Tibial nerve (tissue), 4 donors: ENCODE measurements at regions not wholly inside any gene's neighbourhood (a gene's known extent, or its start where the extent isn't known, plus 50 kb on each side); places are given as distances from the start of the nearest gene placed in this dataset.
A peak's percentile ranks its signal among the peaks of the same experiment; 100 is the strongest.

ENCODE experiments used
- DNase-seq, 2 donors: peaks; one replicate each; pipeline ENCODE4 v3.0.0-alpha.2; 2019; ENCODE audit warnings: low spot score in 2 of 2
- H3K27ac ChIP-seq, 4 donors: fragments of 200-600 bp; sonication (generic) in 3 of 4; one replicate each; pipeline ENCODE4 v1.5.1; 2017 to 2019; ENCODE audit warnings: mild to moderate bottlenecking in 1 of 4
- H3K27me3 ChIP-seq, 2 donors: fragments of 200-600 bp; sonication (generic) in 1 of 2; one replicate each; pipeline versions ENCODE4 v1.5.1 to v1.6.0; 2017 to 2019
- H3K36me3 ChIP-seq, 3 donors: fragments of 200-600 bp; sonication (generic); one replicate each; pipeline ENCODE4 v1.5.1; 2018 to 2019
- H3K4me1 ChIP-seq, 4 donors: fragments of 200-600 bp; sonication (generic) in 3 of 4; one replicate each; pipeline ENCODE4 v1.5.1; 2017 to 2019
- H3K4me3 ChIP-seq, 4 donors: fragments of 200-600 bp; sonication (generic) in 3 of 4; one replicate each; pipeline ENCODE4 v1.5.1; 2017 to 2019; ENCODE audit warnings: mild to moderate bottlenecking in 1 of 4, moderate library complexity in 1 of 4
- H3K9me3 ChIP-seq, 4 donors: fragments of 200-600 bp; sonication (generic) in 3 of 4; one replicate each; pipeline ENCODE4 v1.5.1; 2017 to 2019
- CTCF ChIP-seq, 5 experiments: fragments of 200-600 bp in 3 of 5; fragments of 450-650 bp in 2 of 5; sonication (generic) in 3 of 5; IDR thresholded peaks; one replicate each; pipeline ENCODE4 v1.5.1; 2016 to 2019; ENCODE audit warnings: antibody characterized with exemption in 5 of 5, mild to moderate bottlenecking in 3 of 5, moderate library complexity in 2 of 5
- EP300 ChIP-seq, 2 donors: sonication (generic); formaldehyde crosslinking; IDR thresholded peaks; one replicate each; pipeline ENCODE4 v1.6.1; 2017; ENCODE audit warnings: antibody characterized with exemption in 2 of 2, mild to moderate bottlenecking in 1 of 2
- POLR2A ChIP-seq, 2 donors: fragments of 450-650 bp; IDR thresholded peaks; one replicate each; pipeline ENCODE4 v1.6.1; 2017; ENCODE audit warnings: antibody characterized with exemption in 2 of 2, mild to moderate bottlenecking in 2 of 2, moderate library complexity in 2 of 2
- WGBS, 2 donors: methylation state at CpG; one replicate each; pipeline ENCODE4 v1.1.5; 2018; 5-methylcytosine and 5-hydroxymethylcytosine counted together

GRCh38 chr5:56698463-56699381, 116.6 kb upstream of the MAP3K1 start:
- TF ChIP-seq EP300 (IDR thresholded peaks at IDR 0.05): no peak
- no peak for TF ChIP-seq POLR2A (IDR thresholded peaks at IDR 0.05)
- TF ChIP-seq CTCF (IDR thresholded peaks at IDR 0.05): no peak
- H3K4me1 ChIP-seq: peaks cover 0 to 27% (median 9%) of the 10 kb centered on the region in 4 donors
- WGBS, 2 donors: 35 to 45% methylated on average over 5 of the region's 5 CpGs
- no peaks in the 10 kb centered on the region for H3K27me3 ChIP-seq
- H3K36me3 ChIP-seq: no peaks in the 10 kb centered on the region
- no peak overlapping the region for H3K4me3 ChIP-seq
- no peak for DNase-seq
- no peaks in the 10 kb centered on the region for H3K9me3 ChIP-seq
- no peak overlapping the region for H3K27ac ChIP-seq

- Histone ChIP-seq H3K27ac (no peak overlapping the region), H3K4me3 (no peak overlapping the region), H3K4me1 (peaks cover 0 to 31% (median 9%) of the 10 kb centered on the region in 4 donors), H3K36me3 (no peaks in the 10 kb centered on the region), H3K9me3 (no peaks in the 10 kb centered on the region), H3K27me3 (no peaks in the 10 kb centered on the region)
- 5 to 13% methylated on average over 1 of the region's 1 CpG for WGBS, 2 donors
- TF ChIP-seq CTCF (IDR thresholded peaks at IDR 0.05) (no peak), EP300 (IDR thresholded peaks at IDR 0.05) (peak in 1 of 2 donors; percentile 26)
- DNase-seq: peak in 1 of 2 donors; percentile 59
Observed at GRCh38 chr5:56696900-56697299, 118.4 kb upstream of the MAP3K1 start.

- peaks cover 0 to 25% (median 5%) of the 10 kb centered on the region in 4 donors for H3K4me1 ChIP-seq
- no peak overlapping the region for H3K27ac ChIP-seq
- no peak overlapping the region for H3K4me3 ChIP-seq
- DNase-seq: no peak
- H3K27me3 ChIP-seq: no peaks in the 10 kb centered on the region
- WGBS, 2 donors: 76 to 82% methylated on average over 5 of the region's 5 CpGs
- TF ChIP-seq POLR2A (IDR thresholded peaks at IDR 0.05): no peak
- no peak for TF ChIP-seq EP300 (IDR thresholded peaks at IDR 0.05)
- TF ChIP-seq CTCF (IDR thresholded peaks at IDR 0.05): no peak
- no peaks in the 10 kb centered on the region for H3K9me3 ChIP-seq
- no peaks in the 10 kb centered on the region for H3K36me3 ChIP-seq
Observed at GRCh38 chr5:56693220-56693579, 122.1 kb upstream of the MAP3K1 start.

GRCh38 chr5:56692359-56693219, 122.8 kb upstream of the MAP3K1 start:
- 71 to 74% methylated on average over 10 of the region's 10 CpGs for WGBS, 2 donors
- H3K27me3 ChIP-seq: no peaks in the 10 kb centered on the region
- peaks cover 0 to 23% (median 5%) of the 10 kb centered on the region in 4 donors for H3K4me1 ChIP-seq
- H3K36me3 ChIP-seq: no peaks in the 10 kb centered on the region
- no peak overlapping the region for H3K27ac ChIP-seq
- H3K9me3 ChIP-seq: no peaks in the 10 kb centered on the region
- no peak for DNase-seq
- TF ChIP-seq EP300 (IDR thresholded peaks at IDR 0.05) (no peak), CTCF (IDR thresholded peaks at IDR 0.05) (no peak), POLR2A (IDR thresholded peaks at IDR 0.05) (no peak)
- no peak overlapping the region for H3K4me3 ChIP-seq

GRCh38 chr5:56688402-56688801, 126.9 kb upstream of the MAP3K1 start:
- no peaks in the 10 kb centered on the region for H3K36me3 ChIP-seq
- no peak for DNase-seq
- no peak overlapping the region for H3K4me3 ChIP-seq
- no peak for TF ChIP-seq EP300 (IDR thresholded peaks at IDR 0.05)
- no peak for TF ChIP-seq POLR2A (IDR thresholded peaks at IDR 0.05)
- TF ChIP-seq CTCF (IDR thresholded peaks at IDR 0.05): no peak
- H3K4me1 ChIP-seq: peaks cover 0 to 16% (median 2%) of the 10 kb centered on the region in 4 donors
- no peaks in the 10 kb centered on the region for H3K9me3 ChIP-seq
- 60 to 73% methylated on average over 1 of the region's 1 CpG for WGBS, 2 donors
- no peak overlapping the region for H3K27ac ChIP-seq
- H3K27me3 ChIP-seq: no peaks in the 10 kb centered on the region
